NCI-H1092 (cell line): ENCODE measurements at regions not wholly inside any gene's neighbourhood (a gene's known extent, or its start where the extent isn't known, plus 50 kb on each side); places are given as distances from the start of the nearest gene placed in this dataset.

Experiments used
- DNase-seq: peaks from one replicate; lab custom pipeline; 2025; lab: John Stamatoyannopoulos, UW

DNA sequence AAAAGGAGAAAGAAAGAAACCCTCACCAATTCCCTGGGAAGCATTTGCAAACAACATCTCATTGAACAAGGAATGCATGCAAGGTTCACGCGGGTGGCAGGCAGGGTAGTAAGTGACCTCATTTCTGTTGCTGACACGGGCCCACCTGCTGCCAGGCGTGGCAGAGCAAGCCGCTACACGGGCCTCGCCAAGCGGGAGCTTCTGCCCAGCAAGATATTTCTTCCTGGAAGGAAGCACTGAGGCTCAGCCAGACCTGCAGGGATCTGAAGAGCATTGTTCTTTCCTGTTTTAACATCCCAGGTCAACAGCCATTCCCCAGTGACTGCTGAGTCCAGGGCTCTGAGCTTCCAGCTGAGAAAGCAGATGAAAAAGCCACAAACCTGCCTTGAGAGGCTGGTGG is 91.9 kb upstream of the IGSF21 start:
- DNase-seq, result no peak

DNA sequence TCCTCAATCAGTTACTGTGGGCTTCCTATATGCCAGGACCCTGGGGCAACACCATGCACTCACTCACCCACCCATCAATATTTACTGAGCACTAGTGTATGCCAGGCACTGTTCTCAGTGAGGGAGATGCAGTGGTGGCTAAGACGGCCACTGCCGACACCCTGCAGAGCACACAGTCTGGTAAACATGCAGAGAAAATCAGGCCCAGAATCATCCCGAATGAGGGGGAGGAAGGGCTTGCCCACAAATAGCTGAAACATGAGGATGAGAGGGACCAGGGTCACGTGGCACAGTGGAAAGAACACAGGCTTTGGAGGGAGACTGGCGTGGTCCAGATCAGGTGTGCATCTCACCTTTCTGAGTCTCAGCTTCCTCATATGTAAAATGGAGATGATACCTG is 89.2 kb upstream of the IGSF21 start:
- no peak for DNase-seq

GRCh38 chr1:18020021-18020817 is 87.4 kb upstream of the IGSF21 start:
- no peak for DNase-seq

GRCh38 chr1:18021242-18021641 is 86.4 kb upstream of the IGSF21 start:
- DNase-seq, result no peak

DNA sequence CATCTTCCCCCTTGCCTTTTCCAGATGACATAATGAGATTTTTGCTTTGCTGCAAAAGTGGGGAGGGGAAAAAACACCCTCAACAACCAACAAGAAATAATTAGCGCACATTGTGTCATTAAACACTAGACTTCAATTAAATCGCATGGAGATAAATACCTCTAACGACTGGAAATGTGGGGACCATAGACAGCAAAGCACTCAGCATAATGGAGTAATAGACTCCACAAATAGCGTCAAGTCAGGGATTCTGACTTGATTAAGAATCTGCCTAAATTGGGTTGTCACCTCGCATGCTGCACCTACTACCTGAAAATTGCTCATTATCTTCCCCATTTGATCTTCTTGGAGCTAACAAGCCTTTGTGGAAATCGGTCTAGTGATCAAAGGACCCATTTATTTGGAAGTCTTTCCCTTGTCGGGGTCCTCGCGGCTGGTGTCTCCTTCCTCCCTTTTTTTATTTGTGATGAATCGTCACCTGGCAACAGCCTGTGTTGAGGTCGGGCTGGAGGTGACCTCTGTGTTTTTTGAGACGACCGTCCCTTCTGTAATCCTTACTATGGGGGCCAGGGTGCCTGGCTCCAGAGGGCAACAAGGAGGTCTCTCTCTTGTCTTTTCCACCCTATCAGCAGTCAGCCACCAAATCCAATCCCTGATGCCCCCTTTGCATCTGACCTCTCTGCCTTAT is 75.3 kb upstream of the IGSF21 start:
- DNase-seq, result no peak

DNA sequence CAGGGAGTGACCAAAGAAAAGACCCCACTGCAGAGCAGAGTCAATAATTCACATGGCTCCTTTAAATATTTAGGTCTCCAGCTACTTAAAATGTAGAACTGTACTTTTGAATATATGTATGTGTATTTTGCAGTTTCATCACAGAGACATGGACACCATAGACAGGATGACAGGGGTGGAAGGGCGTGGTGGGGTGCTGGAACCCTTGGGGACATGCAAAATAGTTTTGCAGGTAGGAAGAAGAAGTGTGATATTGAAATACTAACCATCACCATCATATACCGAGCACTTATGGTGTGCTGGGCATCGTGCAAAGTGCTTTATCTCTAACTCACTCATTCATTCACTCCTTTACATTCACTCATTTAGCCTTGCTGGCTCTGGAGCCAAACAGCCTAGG is 72.5 kb upstream of the IGSF21 start:
- no peak for DNase-seq

DNA sequence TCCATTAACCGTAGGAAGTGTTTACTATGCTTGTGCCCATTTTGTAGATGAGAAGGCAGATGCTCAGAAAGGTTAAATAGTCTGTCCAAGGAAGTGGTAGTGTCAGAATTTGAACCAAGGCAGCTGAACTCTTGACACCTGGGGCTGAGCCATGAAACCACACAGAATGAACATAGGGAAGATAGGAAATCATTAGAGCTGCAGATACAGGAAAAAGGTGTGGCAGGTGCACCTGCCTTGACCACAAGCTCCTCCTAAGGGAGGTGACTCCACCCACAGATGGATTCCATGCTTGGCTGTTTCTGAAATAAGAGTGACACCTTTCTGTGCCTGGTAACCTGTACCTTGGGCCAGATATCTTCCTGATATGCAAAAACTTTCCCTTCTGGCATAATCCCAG is 69.9 kb upstream of the IGSF21 start:
- no peak for DNase-seq

DNA sequence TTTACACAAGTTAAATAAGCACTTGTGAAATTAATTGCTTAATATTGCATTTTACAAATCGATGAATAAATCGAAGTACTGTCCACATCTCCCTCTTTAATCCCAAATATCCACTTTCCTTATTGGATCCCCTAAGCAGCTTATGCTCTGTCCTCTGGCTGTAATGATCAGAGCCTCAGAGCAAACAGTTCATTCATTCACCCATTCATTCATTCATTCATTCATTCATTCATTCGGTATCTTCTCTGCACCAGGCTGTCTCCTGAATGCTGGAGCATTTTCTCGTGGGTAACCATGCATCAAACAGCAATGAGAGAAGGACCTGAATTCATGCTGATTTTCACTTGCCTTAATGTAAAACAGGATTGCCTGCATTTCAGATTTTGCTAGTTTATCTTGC is 69.5 kb upstream of the IGSF21 start:
- no peak for DNase-seq

GRCh38 chr1:18039102-18039501 is 68.5 kb upstream of the IGSF21 start:
- DNase-seq, result no peak

GRCh38 chr1:18041102-18041501 is 66.5 kb upstream of the IGSF21 start:
- DNase-seq, result no peak

DNA sequence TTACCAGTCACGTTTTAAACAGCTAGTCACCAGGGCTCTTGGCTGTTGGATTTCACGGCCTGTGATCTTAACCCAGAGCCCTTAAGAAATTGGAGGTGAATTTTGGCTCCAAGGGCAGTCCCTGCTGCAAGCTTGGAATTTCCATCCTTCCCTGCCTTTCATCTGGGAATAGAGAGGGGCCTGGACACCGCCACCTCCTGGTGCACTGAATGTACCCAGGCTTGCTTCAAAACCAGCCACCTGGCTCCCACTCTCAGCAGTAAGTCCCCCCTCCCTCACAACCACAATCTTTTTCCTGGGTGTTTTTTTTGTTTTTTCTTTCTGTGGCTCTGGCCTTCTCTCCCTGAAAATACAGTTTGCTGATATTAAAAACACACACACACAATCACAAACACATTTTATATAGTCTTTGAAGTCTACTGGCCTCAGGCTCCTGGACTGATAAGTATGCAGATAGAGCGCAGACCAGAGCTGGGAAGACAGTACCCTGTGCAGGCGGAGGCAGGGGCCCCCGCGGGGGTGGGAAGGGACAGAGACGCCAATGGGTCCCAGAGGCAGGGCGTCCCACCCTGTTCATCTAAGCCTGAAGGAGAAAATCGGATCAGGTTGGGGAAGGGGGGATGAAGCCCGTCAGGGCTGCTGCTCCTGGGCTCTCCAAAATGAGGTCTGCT is 65.8 kb upstream of the IGSF21 start:
- DNase-seq, result no peak

- DNase-seq, result no peak
These were observed 63.7 kb upstream of the IGSF21 start for GRCh38 chr1:18043871-18044270.

DNA sequence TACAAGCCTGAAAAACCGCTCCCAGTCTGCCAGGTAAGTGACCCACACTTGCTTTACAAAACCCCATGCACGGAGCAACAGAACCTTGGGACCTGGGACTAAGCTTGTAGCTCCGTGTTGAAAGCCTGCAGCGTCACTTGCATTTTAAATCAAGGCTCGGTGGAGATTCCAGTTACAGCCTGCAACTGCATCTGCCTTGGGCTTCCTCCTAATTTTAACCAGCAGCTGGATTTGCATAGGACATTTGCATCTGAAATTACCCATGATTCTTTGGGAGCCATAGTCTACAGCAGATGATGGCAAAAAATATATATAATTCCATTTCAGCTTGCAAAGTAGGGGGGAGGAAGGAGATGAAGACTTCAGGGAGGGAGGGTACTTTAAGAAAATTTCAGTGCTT is 62.4 kb upstream of the IGSF21 start:
- DNase-seq, result no peak

- no peak for DNase-seq
These were observed 62.0 kb upstream of the IGSF21 start for GRCh38 chr1:18045621-18046020.

- DNase-seq, result no peak
These were observed 60.5 kb upstream of the IGSF21 start for GRCh38 chr1:18047122-18047521.

- DNase-seq, result no peak
These were observed 58.4 kb upstream of the IGSF21 start for GRCh38 chr1:18049228-18049627.

DNA sequence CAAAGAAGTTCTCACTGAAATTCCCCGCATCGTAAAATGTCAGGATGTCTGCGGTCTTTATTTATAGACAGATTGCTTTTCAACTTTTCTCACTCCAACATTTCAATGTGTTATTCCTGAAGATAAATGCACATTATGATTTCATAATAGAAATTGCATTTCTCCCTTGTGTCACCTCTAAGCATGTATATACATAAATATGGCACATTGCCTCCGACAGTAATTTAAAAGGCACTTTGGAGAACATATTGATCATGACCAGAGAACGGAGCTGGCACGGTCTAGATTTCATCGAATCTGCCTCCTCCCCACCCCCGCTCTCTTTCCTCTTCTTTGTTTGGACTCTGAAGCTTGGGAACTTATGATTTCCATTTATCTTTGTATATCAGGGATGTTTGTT is 54.9 kb upstream of the IGSF21 start:
- no peak for DNase-seq

- DNase-seq, result no peak
These were observed 52.4 kb upstream of the IGSF21 start for GRCh38 chr1:18055156-18055555.

DNA sequence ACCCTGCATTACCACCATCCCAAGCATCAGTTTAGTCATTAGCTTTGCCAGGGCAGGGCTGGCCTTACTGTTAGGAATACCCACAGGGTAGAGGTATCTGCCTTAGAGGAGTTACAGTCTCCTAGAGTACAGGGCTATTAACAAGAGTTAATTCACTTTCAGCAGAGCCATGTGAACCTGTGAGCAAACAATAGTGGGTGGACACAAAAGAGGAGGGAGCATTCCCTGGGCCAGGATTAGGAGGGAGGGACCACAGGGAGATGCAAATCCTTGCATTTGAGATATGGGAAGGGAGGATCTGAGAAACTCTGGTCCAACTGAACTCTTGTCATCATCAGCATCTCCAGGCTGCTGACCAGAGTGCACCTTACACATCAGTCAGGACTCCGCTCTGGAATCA is 51.1 kb upstream of the IGSF21 start:
- no peak for DNase-seq

DNA sequence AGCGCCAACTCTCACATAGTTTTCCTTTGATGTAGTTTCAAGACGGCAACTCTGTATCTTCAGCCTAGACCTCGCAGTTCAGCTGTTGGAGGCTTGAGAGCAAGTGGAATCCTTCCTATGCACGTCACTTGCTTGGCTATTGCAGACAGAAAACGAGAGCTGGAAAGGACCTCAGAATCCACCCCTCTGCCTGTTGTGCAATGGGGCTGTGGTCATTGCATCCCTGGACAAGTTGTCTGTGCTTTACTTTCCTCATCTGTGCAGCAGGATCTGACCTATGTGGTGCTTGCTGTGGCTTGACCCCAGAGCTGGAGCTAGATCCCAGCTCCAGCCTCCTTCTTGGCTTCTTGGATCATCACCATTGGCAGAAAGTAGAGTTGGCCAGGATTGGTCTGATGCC is 50.0 kb upstream of the IGSF21 start:
- DNase-seq, result no peak
